ENCODE measurements at regions not wholly inside any gene's neighbourhood (a gene's known extent, or its start where the extent isn't known, plus 50 kb on each side); places are given as distances from the start of the nearest gene placed in this dataset.

DNA sequence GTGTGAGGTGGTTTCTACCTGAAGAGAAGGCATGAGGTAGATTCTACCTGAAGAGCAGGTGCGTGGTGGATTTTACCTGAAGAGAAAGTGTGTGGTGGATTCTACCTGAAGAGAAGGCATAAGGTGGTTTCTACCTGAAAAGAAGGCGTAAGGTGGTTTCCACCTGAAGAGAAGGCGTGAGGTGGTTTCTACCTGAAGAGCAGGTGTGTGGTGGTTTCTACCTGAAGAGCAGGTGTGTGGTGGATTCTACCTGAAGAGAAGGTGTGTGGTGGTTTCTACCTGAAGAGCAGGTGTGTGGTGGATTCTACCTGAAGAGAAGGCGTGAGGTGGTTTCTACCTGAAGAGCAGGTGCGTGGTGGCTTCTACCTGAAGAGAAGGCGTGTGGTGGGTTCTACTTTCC, 192.8 kb downstream of the MED10 start:
- Histone ChIP-seq H3K4me1 (ENCODE audit: control insufficient read depth, insufficient read depth, low read length) (no peaks in the 10 kb centered on the region), H3K27me3 (ENCODE audit: control insufficient read depth, insufficient read depth, low read length) (no peaks in the 10 kb centered on the region), H3K4me3 (ENCODE audit: low read length) (no peak overlapping the region), H3K27ac (ENCODE audit: low read length) (no peak overlapping the region), H3K36me3 (ENCODE audit: control insufficient read depth, insufficient read depth, low read length) (no peaks in the 10 kb centered on the region), H3K9me3 (ENCODE audit: control insufficient read depth, low read depth, low read length) (no peaks in the 10 kb centered on the region)
- DNase-seq: no peak
- no CpG with 5 or more reads among the region's 6 CpGs for WGBS (ENCODE audit: insufficient coverage, low lambda C conversion rate)

GRCh38 chr5:6184481-6184880, 193.9 kb downstream of the MED10 start:
- WGBS (ENCODE audit: insufficient coverage, low lambda C conversion rate): no CpG with 5 or more reads among the region's 1 CpG
- H3K4me3 ChIP-seq (ENCODE audit: low read length): no peak overlapping the region

GRCh38 chr5:6183391-6184390, 194.7 kb downstream of the MED10 start:
- Histone ChIP-seq H3K27me3 (ENCODE audit: control insufficient read depth, insufficient read depth, low read length) (no peaks in the 10 kb centered on the region), H3K27ac (ENCODE audit: low read length) (no peak overlapping the region), H3K36me3 (ENCODE audit: control insufficient read depth, insufficient read depth, low read length) (no peaks in the 10 kb centered on the region), H3K9me3 (ENCODE audit: control insufficient read depth, low read depth, low read length) (no peaks in the 10 kb centered on the region), H3K4me1 (ENCODE audit: control insufficient read depth, insufficient read depth, low read length) (no peaks in the 10 kb centered on the region), H3K4me3 (ENCODE audit: low read length) (no peak overlapping the region)
- no peak for DNase-seq
- no CpG with 5 or more reads among the region's 17 CpGs for WGBS (ENCODE audit: insufficient coverage, low lambda C conversion rate)

More at GRCh38 chr5:6184481-6184880, 193.9 kb downstream of the MED10 start:
- Histone ChIP-seq H3K4me1 (ENCODE audit: control insufficient read depth, insufficient read depth, low read length) (no peaks in the 10 kb centered on the region), H3K27ac (ENCODE audit: low read length) (no peak overlapping the region), H3K9me3 (ENCODE audit: control insufficient read depth, low read depth, low read length) (no peaks in the 10 kb centered on the region), H3K36me3 (ENCODE audit: control insufficient read depth, insufficient read depth, low read length) (no peaks in the 10 kb centered on the region), H3K27me3 (ENCODE audit: control insufficient read depth, insufficient read depth, low read length) (no peaks in the 10 kb centered on the region)
- no peak for DNase-seq

DNA sequence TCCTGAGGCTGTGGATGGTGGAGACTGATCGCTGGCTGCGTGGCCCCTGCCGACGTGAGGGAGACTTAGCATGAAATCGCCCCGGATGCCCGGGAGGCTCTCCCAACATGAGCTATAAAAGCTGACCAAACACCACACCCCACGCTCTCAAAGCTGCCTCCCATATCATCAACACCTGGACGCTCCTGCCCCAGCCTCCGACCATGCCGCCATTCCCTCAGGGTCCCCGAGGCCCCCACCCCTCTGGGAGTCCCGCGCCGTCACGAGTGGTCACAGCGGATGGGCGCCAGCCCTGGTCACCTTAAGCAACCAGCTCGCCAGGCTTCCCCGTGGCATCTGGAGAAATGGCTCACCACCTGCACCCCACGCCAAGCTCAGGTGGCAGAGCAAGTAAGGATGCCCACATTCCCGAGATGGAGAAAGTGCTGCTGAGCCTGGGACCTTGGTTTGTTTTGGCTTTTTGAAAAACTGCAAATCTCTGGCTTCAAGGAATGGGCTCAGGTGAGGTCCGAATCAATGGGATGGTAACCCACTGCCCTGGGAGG, 196.0 kb downstream of the MED10 start:
- Histone ChIP-seq H3K36me3 (ENCODE audit: control insufficient read depth, insufficient read depth, low read length) (no peaks in the 10 kb centered on the region), H3K27me3 (ENCODE audit: control insufficient read depth, insufficient read depth, low read length) (no peaks in the 10 kb centered on the region), H3K4me1 (ENCODE audit: control insufficient read depth, insufficient read depth, low read length) (no peaks in the 10 kb centered on the region), H3K27ac (ENCODE audit: low read length) (no peak overlapping the region), H3K4me3 (ENCODE audit: low read length) (no peak overlapping the region), H3K9me3 (ENCODE audit: control insufficient read depth, low read depth, low read length) (no peaks in the 10 kb centered on the region)
- DNase-seq: no peak
- no CpG with 5 or more reads among the region's 23 CpGs for WGBS (ENCODE audit: insufficient coverage, low lambda C conversion rate)

DNA sequence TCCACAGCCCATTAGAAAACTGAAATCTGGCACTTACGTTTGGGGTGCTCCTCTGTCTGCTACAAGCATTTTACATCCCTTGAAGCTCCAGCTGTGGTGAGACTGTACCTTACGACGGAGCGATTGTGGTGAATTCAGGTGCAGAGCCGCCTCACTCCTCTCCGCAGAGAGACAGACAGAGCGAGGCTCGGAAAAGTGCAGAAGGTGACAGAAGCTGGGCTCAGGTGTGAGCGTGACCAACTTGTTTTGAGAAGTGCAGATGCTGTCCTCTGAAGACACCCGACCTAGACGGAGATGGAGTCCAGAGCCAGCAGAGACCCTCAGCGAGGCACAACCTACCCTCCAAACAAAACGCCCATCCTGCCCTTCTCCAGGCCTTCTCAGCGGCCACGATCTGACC, 196.5 kb downstream of the MED10 start:
- H3K36me3 ChIP-seq (ENCODE audit: control insufficient read depth, insufficient read depth, low read length): no peaks in the 10 kb centered on the region
- no peak for DNase-seq
- no CpG with 5 or more reads among the region's 15 CpGs for WGBS (ENCODE audit: insufficient coverage, low lambda C conversion rate)
- H3K4me3 ChIP-seq (ENCODE audit: low read length): no peak overlapping the region
- no peak overlapping the region for H3K27ac ChIP-seq (ENCODE audit: low read length)
- H3K9me3 ChIP-seq (ENCODE audit: control insufficient read depth, low read depth, low read length): no peaks in the 10 kb centered on the region
- no peaks in the 10 kb centered on the region for H3K4me1 ChIP-seq (ENCODE audit: control insufficient read depth, insufficient read depth, low read length)
- no peaks in the 10 kb centered on the region for H3K27me3 ChIP-seq (ENCODE audit: control insufficient read depth, insufficient read depth, low read length)

DNA sequence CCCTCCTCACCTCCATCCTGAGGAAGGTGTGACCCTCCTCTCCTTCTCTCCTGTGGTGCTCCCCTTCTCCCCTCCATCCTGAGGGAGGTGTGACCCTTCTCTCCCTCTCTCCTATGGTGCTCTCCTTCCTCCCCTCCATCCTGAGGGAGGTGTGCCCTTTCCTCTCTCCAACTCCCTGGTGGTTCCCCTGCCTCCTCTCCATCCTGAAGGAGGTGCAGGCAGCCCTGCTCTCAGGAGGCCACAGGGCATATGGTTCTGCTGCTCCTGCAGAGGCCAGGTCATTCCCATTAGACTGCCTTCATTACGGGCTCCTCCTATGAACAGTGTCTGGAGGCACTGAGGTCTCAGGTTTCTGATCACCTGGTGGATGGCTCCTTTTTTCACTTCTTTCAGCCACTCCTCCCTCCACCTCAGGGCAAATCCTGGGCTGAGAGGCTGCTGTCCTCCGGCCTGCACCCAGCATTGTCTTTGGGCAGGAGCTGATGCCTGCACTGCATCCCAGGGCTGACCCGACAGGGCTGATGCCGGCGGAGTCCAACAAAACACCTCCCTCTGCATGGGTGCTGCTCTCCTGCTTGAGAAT, 197.1 kb downstream of the MED10 start:
- Histone ChIP-seq H3K4me1 (ENCODE audit: control insufficient read depth, insufficient read depth, low read length) (no peaks in the 10 kb centered on the region), H3K27me3 (ENCODE audit: control insufficient read depth, insufficient read depth, low read length) (no peaks in the 10 kb centered on the region), H3K36me3 (ENCODE audit: control insufficient read depth, insufficient read depth, low read length) (no peaks in the 10 kb centered on the region), H3K27ac (ENCODE audit: low read length) (no peak overlapping the region), H3K9me3 (ENCODE audit: control insufficient read depth, low read depth, low read length) (no peaks in the 10 kb centered on the region), H3K4me3 (ENCODE audit: low read length) (no peak overlapping the region)
- no peak for DNase-seq
- no CpG with 5 or more reads among the region's 5 CpGs for WGBS (ENCODE audit: insufficient coverage, low lambda C conversion rate)

DNA sequence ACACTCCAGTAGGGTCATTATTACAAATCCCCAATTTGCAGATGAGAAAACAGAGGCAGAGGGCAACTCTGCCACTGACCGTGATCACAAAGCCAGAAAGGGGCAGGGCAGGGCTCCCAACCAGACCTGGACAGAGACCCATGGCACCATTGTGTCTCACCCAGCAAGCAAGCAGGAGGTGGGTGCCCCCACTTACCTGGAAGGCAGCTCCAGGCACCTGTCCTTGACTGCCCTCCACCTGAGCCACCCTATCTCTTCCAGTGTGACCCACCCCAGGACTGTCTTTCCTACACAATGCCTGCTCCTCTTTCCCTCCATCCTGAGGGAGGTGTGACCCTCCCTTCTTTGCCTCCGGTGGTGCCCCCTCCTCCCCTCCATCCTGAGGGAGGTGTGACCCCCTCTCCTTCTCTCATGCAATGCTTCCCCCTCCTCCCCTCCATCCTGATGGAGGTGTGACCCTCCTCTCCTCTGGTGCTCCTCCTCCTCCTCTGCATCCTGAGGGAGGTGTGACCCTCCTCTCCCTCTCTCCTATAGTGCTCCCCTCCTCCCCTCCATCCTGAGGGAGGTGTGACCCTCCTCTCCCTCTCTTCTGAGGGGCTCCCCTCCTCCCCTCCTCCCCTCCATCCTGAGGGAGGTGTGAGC, 198.0 kb downstream of the MED10 start:
- Histone ChIP-seq H3K4me1 (ENCODE audit: control insufficient read depth, insufficient read depth, low read length) (no peaks in the 10 kb centered on the region), H3K27ac (ENCODE audit: low read length) (no peak overlapping the region), H3K9me3 (ENCODE audit: control insufficient read depth, low read depth, low read length) (no peaks in the 10 kb centered on the region), H3K4me3 (ENCODE audit: low read length) (no peak overlapping the region), H3K36me3 (ENCODE audit: control insufficient read depth, insufficient read depth, low read length) (no peaks in the 10 kb centered on the region), H3K27me3 (ENCODE audit: control insufficient read depth, insufficient read depth, low read length) (no peaks in the 10 kb centered on the region)
- WGBS (ENCODE audit: insufficient coverage, low lambda C conversion rate): no CpG with 5 or more reads among the region's 2 CpGs
- DNase-seq: no peak

DNA sequence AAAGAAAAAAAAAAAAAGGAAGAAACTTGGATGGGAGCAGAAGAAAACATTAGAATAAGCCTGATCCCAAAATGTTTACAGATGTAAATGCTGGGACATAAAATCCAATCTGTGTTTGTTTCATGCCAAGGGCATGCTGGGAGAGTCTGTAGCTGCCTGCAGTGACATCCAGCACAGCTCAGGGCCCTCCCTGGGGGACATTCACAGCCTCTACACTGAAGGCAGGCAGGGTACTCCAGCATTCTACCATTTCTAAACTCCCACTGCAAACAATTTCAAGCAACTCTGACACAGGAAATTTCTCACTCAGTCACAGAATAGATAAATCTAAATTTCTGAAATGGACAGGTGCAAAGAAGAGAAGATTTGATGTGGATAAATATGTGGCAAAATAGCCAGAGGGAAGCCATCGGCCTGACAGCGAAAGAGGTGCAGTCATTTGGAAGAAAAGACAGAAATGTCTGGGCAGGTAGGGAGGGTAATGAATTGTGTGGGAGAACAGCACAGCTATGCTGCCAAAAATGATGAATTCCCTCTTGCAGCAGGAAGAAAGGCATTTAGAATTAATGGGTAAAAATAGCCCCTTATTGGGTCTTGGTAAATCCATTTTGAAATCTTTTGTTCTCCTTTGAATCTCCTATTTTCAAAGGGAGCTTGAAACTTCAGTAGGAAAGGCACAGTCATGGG, 199.4 kb downstream of the MED10 start:
- DNase-seq: no peak
- WGBS (ENCODE audit: insufficient coverage, low lambda C conversion rate): 100% methylated on average over 2 of the region's 2 CpGs
- H3K27ac ChIP-seq (ENCODE audit: low read length): no peak overlapping the region

GRCh38 chr5:6177926-6178325, 200.4 kb downstream of the MED10 start:
- Histone ChIP-seq H3K27me3 (ENCODE audit: control insufficient read depth, insufficient read depth, low read length) (no peaks in the 10 kb centered on the region), H3K4me1 (ENCODE audit: control insufficient read depth, insufficient read depth, low read length) (no peaks in the 10 kb centered on the region), H3K36me3 (ENCODE audit: control insufficient read depth, insufficient read depth, low read length) (no peaks in the 10 kb centered on the region), H3K4me3 (ENCODE audit: low read length) (no peak overlapping the region), H3K9me3 (ENCODE audit: control insufficient read depth, low read depth, low read length) (no peaks in the 10 kb centered on the region), H3K27ac (ENCODE audit: low read length) (no peak overlapping the region)
- DNase-seq: no peak
- 80% methylated on average over 1 of the region's 5 CpGs for WGBS (ENCODE audit: insufficient coverage, low lambda C conversion rate)

More for the DNA sequence above, 199.4 kb downstream of the MED10 start:
- H3K4me1 ChIP-seq (ENCODE audit: control insufficient read depth, insufficient read depth, low read length): no peaks in the 10 kb centered on the region
- H3K36me3 ChIP-seq (ENCODE audit: control insufficient read depth, insufficient read depth, low read length): no peaks in the 10 kb centered on the region
- H3K9me3 ChIP-seq (ENCODE audit: control insufficient read depth, low read depth, low read length): no peaks in the 10 kb centered on the region
- no peaks in the 10 kb centered on the region for H3K27me3 ChIP-seq (ENCODE audit: control insufficient read depth, insufficient read depth, low read length)
- no peak overlapping the region for H3K4me3 ChIP-seq (ENCODE audit: low read length)

Measured in large intestine (tissue), 3 donors.